ENCODE measurements at regions not wholly inside any gene's neighbourhood (a gene's known extent, or its start where the extent isn't known, plus 50 kb on each side); places are given as distances from the start of the nearest gene placed in this dataset.

DNA sequence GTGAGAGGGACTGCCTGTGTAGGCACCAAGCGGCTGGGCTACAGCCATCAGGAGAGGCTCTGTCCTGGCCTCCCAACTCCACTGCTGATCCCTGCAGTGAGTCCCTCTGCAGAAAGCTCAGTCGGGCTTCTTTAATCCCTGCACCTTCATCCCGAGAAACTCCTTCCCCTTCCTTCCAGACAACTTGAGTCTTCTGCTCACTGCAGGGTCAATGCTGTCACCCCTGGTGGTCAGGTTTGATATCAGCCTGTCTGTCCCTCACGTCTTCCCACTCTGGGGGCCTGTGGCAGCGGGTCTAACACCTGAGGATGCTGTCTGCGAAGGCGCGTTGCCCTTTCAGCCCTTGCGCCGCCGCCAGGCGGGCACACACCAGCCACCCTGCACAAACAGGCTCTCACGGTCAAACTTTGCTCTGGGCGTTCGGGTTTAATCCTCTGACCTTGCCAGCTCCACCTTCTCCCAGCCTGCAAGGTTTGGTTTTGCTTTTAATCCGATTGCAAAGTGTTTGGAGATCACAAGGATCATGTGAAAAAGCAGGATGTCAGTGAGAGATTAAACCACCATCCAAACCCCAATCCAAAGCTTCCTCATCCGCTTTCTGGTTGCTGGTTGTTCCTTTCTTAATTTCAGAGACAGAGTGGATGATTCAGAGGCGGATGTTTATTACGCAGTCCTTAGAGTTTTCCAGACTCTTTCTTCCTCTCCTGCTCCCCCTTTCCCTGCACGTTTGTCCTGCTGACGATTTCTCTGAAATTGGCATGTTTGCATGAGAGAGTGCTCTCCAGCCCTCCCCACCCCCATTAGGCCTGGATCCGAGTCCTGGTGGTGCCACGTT is 74.8 kb upstream of the SLC34A2 start:
- no peak for DNase-seq

DNA sequence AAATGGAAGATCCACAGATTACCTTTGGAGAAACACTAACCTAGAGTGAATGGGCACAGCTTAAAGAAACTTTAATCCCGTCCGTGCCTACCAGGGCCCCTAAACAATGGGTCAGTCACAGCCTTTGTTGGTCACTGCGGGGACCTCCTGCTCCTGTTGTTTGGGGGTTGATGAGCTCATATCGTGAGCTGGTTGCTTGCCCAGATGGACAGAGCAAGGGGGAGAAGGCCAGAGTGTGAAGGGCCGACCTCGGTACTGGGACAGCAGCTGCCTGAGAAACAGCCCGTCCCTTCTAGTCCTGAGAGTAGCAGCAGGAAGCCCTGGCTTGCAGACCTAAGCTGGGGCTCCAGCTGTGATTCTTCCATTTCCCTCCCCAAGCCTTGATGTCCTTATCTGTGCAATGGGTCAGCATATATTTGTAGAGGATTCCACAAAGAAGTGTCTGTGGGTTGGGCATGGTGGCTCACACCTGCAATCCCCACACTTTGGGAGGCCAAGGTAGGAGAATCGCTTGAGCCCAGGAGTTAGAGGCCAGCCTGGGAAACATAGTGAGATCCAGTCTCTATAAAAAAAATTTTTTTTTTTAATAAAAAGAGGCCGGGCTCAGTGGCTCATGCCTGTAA is 69.6 kb upstream of the SLC34A2 start:
- no peak for DNase-seq

DNA sequence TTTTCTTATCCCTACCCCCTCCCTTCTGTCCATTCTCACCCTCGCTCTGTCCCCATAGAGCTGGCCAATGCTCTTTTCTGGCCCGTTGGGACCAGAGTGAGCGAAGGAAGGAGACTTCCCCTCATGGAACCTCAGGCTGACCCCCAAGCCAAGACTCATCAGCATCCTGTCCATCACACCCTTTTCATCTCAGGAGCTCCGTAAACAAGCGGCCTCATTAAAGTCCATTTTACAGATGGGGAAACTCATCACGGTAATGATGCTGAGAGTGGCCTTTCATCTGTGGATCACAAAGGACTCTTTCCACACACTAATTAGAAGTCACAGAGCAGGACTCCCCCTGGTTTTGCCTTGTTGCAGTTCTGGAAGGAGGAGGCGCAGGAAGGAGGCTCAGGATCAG is 67.4 kb upstream of the SLC34A2 start:
- DNase-seq, result no peak

DNA sequence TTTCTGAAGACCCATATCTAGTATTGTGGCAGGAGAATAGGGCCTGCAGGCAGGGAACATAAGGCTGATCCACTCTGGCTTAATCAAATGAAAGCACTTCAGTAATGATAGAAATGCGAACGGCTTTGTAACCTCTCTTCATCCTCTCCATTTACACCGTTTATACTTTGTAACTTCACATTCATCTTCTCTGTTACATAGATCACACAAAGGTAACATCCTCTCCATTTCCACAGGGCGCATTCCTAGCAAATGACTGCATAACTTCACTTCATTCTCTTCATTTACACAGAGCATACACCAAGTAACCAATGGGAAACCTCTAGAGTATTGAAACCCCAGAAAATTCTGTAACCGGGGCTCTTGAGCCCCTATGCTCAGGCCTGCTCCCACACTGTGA is 65.5 kb upstream of the SLC34A2 start:
- DNase-seq, result no peak

DNA sequence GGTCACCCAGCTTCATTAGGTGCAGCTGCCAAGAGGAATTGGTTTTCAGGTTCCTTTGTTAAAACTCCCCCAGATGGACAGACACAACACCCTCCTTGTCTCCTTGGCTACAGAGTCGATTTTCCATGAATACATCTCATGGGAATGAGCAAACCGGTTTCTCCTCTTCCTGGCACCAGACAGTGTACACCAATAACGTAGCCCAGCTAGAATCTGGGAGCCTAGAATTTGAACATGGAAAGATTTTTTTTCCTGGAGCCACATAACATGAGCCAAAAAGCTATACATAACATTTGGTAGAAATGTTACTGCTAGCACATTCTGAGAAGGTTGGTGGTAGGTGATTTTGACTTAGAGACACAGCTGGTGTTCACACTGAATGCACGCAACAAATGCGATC is 62.9 kb upstream of the SLC34A2 start:
- no peak for DNase-seq
